ENCODE measurements at regions not wholly inside any gene's neighbourhood (a gene's known extent, or its start where the extent isn't known, plus 50 kb on each side); places are given as distances from the start of the nearest gene placed in this dataset.

DNA sequence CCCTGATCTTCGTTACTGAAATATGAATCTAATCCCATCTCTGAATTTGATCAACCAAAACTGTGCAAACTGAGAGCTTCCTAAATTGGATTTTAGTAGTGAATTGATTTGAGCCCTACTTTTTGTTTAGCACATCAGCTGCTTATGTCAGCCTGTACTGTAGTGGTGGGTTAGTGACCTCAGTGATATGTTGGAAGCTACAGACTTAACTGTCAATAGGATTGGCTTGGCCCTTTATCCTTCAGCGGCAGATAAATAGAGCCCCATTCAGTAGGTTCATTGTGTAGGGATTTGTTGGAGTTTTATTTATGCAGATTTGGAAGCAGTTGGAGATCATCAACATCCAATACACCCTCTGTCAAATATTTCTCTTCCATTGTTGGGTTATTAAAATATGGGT lies 409.7 kb downstream of the SOX2 start:
- H3K27ac ChIP-seq: no peak overlapping the region
- DNase-seq (ENCODE audit: extremely low spot score in 2 of 2): no peak
- no peaks in the 10 kb centered on the region for H3K4me1 ChIP-seq
- H3K4me3 ChIP-seq: no peak overlapping the region
- intact Hi-C loops (cut with DNase I): no loop called here
- no peak for TF ChIP-seq CTCF (IDR thresholded peaks at IDR 0.05)
- TF ChIP-seq POLR2AphosphoS5 (IDR thresholded peaks at IDR 0.05; ENCODE audit: insufficient read depth in 1 of 2, low read depth in 1 of 2): no peak
- TF ChIP-seq POLR2A (IDR thresholded peaks at IDR 0.05): no peak
- no peaks in the 10 kb centered on the region for H3K36me3 ChIP-seq
- no peaks in the 10 kb centered on the region for H3K27me3 ChIP-seq
- H3K9me3 ChIP-seq: no peaks in the 10 kb centered on the region

DNA sequence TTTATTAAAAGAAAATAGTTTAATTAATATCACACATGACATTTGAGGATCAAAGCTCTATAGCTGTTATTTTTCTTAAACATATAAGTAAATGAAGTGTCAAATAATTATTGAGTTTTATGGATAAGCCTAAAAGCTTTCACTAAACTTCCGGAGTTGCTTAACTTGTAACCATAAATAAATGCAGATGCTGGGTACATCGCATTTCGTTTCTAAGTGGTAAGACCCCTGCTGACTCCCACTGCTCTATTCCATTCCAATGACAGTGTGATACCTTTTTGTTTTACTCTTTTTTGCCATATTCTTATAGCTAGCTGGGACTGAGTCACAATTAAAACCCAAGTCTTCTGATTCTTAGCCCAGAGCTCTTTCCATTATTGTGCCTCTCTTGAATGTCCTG lies 411.1 kb downstream of the SOX2 start:
- H3K4me3 ChIP-seq: no peak overlapping the region
- H3K36me3 ChIP-seq: no peaks in the 10 kb centered on the region
- no peak for DNase-seq (ENCODE audit: extremely low spot score in 2 of 2)
- H3K27ac ChIP-seq: no peak overlapping the region
- no peak for TF ChIP-seq POLR2AphosphoS5 (IDR thresholded peaks at IDR 0.05; ENCODE audit: insufficient read depth in 1 of 2, low read depth in 1 of 2)
- no peak for TF ChIP-seq CTCF (IDR thresholded peaks at IDR 0.05)
- no peak for TF ChIP-seq POLR2A (IDR thresholded peaks at IDR 0.05)
- intact Hi-C loops (cut with DNase I): no loop called here
- H3K9me3 ChIP-seq: no peaks in the 10 kb centered on the region
- no peaks in the 10 kb centered on the region for H3K27me3 ChIP-seq
- H3K4me1 ChIP-seq: no peaks in the 10 kb centered on the region

DNA sequence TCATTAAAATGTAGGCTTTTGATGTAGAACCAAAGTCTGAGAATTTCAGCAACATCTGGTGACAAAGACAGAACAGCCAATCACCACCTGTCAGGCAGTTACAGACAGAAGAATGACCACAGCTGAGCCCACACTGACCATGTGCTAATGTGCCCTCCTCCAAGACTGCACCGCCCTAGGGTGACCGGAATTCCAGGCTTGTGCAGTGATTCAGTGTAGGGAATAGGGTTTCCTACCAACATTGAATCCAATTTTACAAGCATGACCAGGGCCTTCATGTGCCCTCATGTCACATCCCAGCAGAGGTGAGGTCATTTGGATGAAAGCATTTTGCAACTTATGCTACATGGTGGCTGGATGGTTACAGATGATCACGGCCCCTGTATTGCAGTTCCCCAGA lies 412.5 kb downstream of the SOX2 start:
- Histone ChIP-seq H3K27ac (no peak overlapping the region), H3K4me3 (no peak overlapping the region), H3K36me3 (no peaks in the 10 kb centered on the region), H3K27me3 (no peaks in the 10 kb centered on the region), H3K9me3 (no peaks in the 10 kb centered on the region), H3K4me1 (no peaks in the 10 kb centered on the region)
- intact Hi-C loops (cut with DNase I): no loop called here
- no peak for DNase-seq (ENCODE audit: extremely low spot score in 2 of 2)
- TF ChIP-seq POLR2AphosphoS5 (IDR thresholded peaks at IDR 0.05; ENCODE audit: insufficient read depth in 1 of 2, low read depth in 1 of 2): no peak
- no peak for TF ChIP-seq CTCF (IDR thresholded peaks at IDR 0.05)
- TF ChIP-seq POLR2A (IDR thresholded peaks at IDR 0.05): no peak

GRCh38 chr3:182124716-182125115 lies 413.0 kb downstream of the SOX2 start:
- no peaks in the 10 kb centered on the region for H3K9me3 ChIP-seq
- no peaks in the 10 kb centered on the region for H3K36me3 ChIP-seq
- no peak overlapping the region for H3K27ac ChIP-seq
- H3K27me3 ChIP-seq: no peaks in the 10 kb centered on the region
- no peak overlapping the region for H3K4me3 ChIP-seq
- H3K4me1 ChIP-seq: no peaks in the 10 kb centered on the region
- intact Hi-C loops (cut with DNase I): no loop called here
- DNase-seq (ENCODE audit: extremely low spot score in 2 of 2): no peak
- no peak for TF ChIP-seq CTCF (IDR thresholded peaks at IDR 0.05)
- no peak for TF ChIP-seq POLR2A (IDR thresholded peaks at IDR 0.05)
- no peak for TF ChIP-seq POLR2AphosphoS5 (IDR thresholded peaks at IDR 0.05; ENCODE audit: insufficient read depth in 1 of 2, low read depth in 1 of 2)

DNA sequence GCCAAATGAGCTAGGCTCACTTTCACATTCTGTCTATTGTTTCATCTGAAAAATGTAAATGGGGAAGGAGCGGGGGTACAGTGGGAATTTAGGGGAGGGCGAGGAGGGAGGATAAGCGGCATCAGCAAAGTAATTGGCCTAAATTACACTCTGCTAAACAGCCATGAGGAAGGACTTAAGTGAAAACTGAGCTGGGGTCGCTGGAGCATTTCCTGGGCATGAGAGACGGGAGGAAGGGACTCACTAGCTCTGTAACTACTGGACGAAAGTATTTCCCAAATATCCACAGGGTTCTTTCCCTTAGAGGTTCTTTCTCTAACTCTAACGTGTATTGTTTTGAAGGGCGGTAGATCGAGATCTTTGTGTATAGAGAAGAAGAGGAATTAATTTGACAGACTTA lies 418.0 kb downstream of the SOX2 start:
- H3K9me3 ChIP-seq: no peaks in the 10 kb centered on the region
- H3K27me3 ChIP-seq: no peaks in the 10 kb centered on the region
- DNase-seq (ENCODE audit: extremely low spot score in 2 of 2): no peak
- TF ChIP-seq POLR2A (IDR thresholded peaks at IDR 0.05) (no peak), CTCF (IDR thresholded peaks at IDR 0.05) (no peak), POLR2AphosphoS5 (IDR thresholded peaks at IDR 0.05; ENCODE audit: insufficient read depth in 1 of 2, low read depth in 1 of 2) (no peak)
- H3K4me3 ChIP-seq: no peak overlapping the region
- intact Hi-C loops (cut with DNase I): no loop called here
- H3K4me1 ChIP-seq: no peaks in the 10 kb centered on the region
- no peak overlapping the region for H3K27ac ChIP-seq
- H3K36me3 ChIP-seq: no peaks in the 10 kb centered on the region

Measured in vagina (tissue), 2 donors.